Gastrocnemius medialis (tissue), 4 donors: ENCODE measurements at regions not wholly inside any gene's neighbourhood (a gene's known extent, or its start where the extent isn't known, plus 50 kb on each side); places are given as distances from the start of the nearest gene placed in this dataset.

ENCODE experiments used
- ATAC-seq, 2 donors: fragments of 150-250 bp; one replicate each; pipeline ENCODE4 v1.9.1; 2016
- DNase-seq, 2 donors: peaks; one replicate each; pipeline ENCODE4 v3.0.0-alpha.2; 2019
- H3K27ac ChIP-seq, 4 donors: fragments of 200-600 bp; sonication (generic); 1 replicate in 1 of 4; 2 replicates in 3 of 4; pipeline ENCODE4 v1.5.1; 2016 to 2018; ENCODE audit warnings: mild to moderate bottlenecking in 2 of 4, moderate library complexity in 1 of 4
- H3K27me3 ChIP-seq, 3 donors: fragments of 200-600 bp; sonication (generic) in 2 of 3; 1 replicate in 1 of 3; 2 replicates in 2 of 3; pipeline versions ENCODE4 v1.5.1 to v1.6.0; 2016 to 2019; ENCODE audit warnings: mild to moderate bottlenecking in 1 of 3, moderate library complexity in 1 of 3
- H3K36me3 ChIP-seq, 2 donors: fragments of 200-600 bp; sonication (generic) in 1 of 2; one replicate each; pipeline ENCODE4 v1.5.1; 2017 to 2018
- H3K4me1 ChIP-seq, 2 donors: fragments of 200-600 bp; sonication (generic) in 1 of 2; one replicate each; pipeline ENCODE4 v1.5.1; 2016 to 2017; ENCODE audit warnings: mild to moderate bottlenecking in 2 of 2
- H3K4me3 ChIP-seq, 4 donors: fragments of 200-600 bp; sonication (generic) in 3 of 4; 1 replicate in 1 of 4; 2 replicates in 3 of 4; pipeline ENCODE4 v1.5.1; 2016 to 2019; ENCODE audit warnings: mild to moderate bottlenecking in 2 of 4
- H3K9me3 ChIP-seq, 3 donors: fragments of 200-600 bp; sonication (generic) in 2 of 3; 1 replicate in 1 of 3; 2 replicates in 2 of 3; pipeline ENCODE4 v1.5.1; 2016 to 2019
- CTCF ChIP-seq, 5 experiments: fragments of 450-650 bp in 3 of 5; fragments of 200-600 bp in 2 of 5; sonication (generic) in 2 of 5; IDR thresholded peaks in 4 of 5; conservative IDR thresholded peaks in 1 of 5; 1 replicate in 4 of 5; 2 replicates in 1 of 5; pipeline ENCODE4 v1.5.1; 2016 to 2019; ENCODE audit warnings: antibody characterized with exemption in 5 of 5, mild to moderate bottlenecking in 3 of 5, moderate library complexity in 3 of 5
- POLR2A ChIP-seq, 2 donors: fragments of 450-650 bp; IDR thresholded peaks; one replicate each; pipeline ENCODE4 v1.6.1; 2017; ENCODE audit warnings: antibody characterized with exemption in 2 of 2, mild to moderate bottlenecking in 2 of 2, moderate library complexity in 2 of 2
- in situ Hi-C, 4 donors: fragments of 200-750 bp; cut with MboI; loops; one replicate each; pipeline versions ENCODE4 v1.15.0 to v1.8.0; 2017; ENCODE audit warnings: low sequenced_read_pairs in 4 of 4
- intact Hi-C: fragments of 100-400 bp; cut with DNase I; formaldehyde crosslinking; loops from one replicate; pipeline ENCODE4 v1.15.1; 2023; ENCODE audit warnings: low total_unique reads

DNA sequence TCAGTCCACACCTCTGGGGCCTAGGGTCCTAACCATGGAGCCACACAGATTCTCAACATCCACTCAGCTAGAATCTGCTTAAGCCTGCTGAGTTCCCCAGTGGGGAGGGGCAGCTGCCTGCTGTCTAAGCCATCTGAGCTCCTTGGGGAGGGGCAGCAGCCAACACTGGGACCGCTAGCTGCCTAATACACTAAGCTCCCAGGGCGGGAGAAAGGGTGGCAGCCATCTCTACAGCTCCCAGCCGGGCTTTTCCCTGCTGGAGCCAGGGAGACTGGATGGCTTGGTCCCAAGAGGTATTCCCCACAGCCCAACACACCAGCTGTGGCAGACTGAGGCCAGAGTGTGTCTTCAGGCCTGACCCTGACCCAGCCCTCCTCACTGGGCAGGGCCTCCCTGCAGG lies 217.3 kb upstream of the TMEM45B start:
- no peak for ATAC-seq
- no peak for TF ChIP-seq CTCF (IDR thresholded peaks at IDR 0.05 in 4 of 5, conservative IDR thresholded peaks at IDR 0.05 in 1 of 5)
- no peak for TF ChIP-seq POLR2A (IDR thresholded peaks at IDR 0.05)
- Histone ChIP-seq H3K27ac (no peak overlapping the region), H3K4me1 (no peaks in the 10 kb centered on the region), H3K9me3 (no peaks in the 10 kb centered on the region), H3K27me3 (no peaks in the 10 kb centered on the region), H3K4me3 (no peak overlapping the region), H3K36me3 (no peaks in the 10 kb centered on the region)
- in situ Hi-C loops (no loop called here), intact Hi-C loops (no loop called here)
- no peak for DNase-seq

GRCh38 chr11:129605815-129606214 lies 209.8 kb upstream of the TMEM45B start:
- no peak for ATAC-seq
- in situ Hi-C loops = no loop called here
- no peak for DNase-seq
- no peaks in the 10 kb centered on the region for H3K9me3 ChIP-seq
- H3K27me3 ChIP-seq = no peaks in the 10 kb centered on the region
- TF ChIP-seq CTCF (IDR thresholded peaks at IDR 0.05 in 4 of 5, conservative IDR thresholded peaks at IDR 0.05 in 1 of 5) (no peak), POLR2A (IDR thresholded peaks at IDR 0.05) (no peak)
- intact Hi-C loops = no loop called here
- no peak overlapping the region for H3K27ac ChIP-seq
- H3K4me3 ChIP-seq = no peak overlapping the region
- H3K4me1 ChIP-seq = no peaks in the 10 kb centered on the region
- no peaks in the 10 kb centered on the region for H3K36me3 ChIP-seq

DNA sequence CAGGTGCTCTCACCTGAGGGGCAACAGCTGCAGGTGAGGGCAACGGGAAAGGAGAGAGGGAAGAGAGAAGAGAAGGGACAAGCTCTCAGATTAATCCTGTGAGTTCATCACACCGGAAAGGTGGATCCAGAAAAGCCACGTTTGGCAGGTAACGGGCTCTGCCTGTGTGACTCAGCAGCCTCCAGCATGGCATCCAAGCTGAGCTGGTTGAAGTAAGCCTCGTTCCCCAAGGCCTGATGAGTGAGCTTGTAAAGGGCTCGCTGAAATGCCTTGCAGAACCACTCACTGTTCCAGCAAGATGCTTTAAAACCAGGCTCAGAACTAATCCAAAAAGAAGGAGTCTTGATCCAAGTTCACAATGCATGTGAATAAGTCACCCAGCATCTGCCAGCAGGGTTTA lies 206.9 kb upstream of the TMEM45B start:
- no peak for TF ChIP-seq CTCF (IDR thresholded peaks at IDR 0.05 in 4 of 5, conservative IDR thresholded peaks at IDR 0.05 in 1 of 5)
- no peak for TF ChIP-seq POLR2A (IDR thresholded peaks at IDR 0.05)
- Histone ChIP-seq H3K4me3 (no peak overlapping the region), H3K36me3 (no peaks in the 10 kb centered on the region), H3K4me1 (no peaks in the 10 kb centered on the region), H3K27me3 (no peaks in the 10 kb centered on the region), H3K9me3 (no peaks in the 10 kb centered on the region), H3K27ac (no peak overlapping the region)
- ATAC-seq (no peak), DNase-seq (no peak)
- intact Hi-C loops = no loop called here
- in situ Hi-C loops = no loop called here

- Histone ChIP-seq H3K36me3 (no peaks in the 10 kb centered on the region), H3K4me1 (no peaks in the 10 kb centered on the region), H3K27me3 (no peaks in the 10 kb centered on the region), H3K27ac (no peak overlapping the region), H3K4me3 (no peak overlapping the region), H3K9me3 (no peaks in the 10 kb centered on the region)
- ATAC-seq (no peak), DNase-seq (no peak)
- in situ Hi-C loops = no loop called here
- TF ChIP-seq CTCF (IDR thresholded peaks at IDR 0.05 in 4 of 5, conservative IDR thresholded peaks at IDR 0.05 in 1 of 5) = no peak
- no peak for TF ChIP-seq POLR2A (IDR thresholded peaks at IDR 0.05)
- intact Hi-C loops = no loop called here
Observed at GRCh38 chr11:129610125-129610524, 205.5 kb upstream of the TMEM45B start.

- H3K27me3 ChIP-seq = no peaks in the 10 kb centered on the region
- TF ChIP-seq POLR2A (IDR thresholded peaks at IDR 0.05) (no peak), CTCF (IDR thresholded peaks at IDR 0.05 in 4 of 5, conservative IDR thresholded peaks at IDR 0.05 in 1 of 5) (no peak)
- in situ Hi-C loops = no loop called here
Observed at GRCh38 chr11:129610545-129610944, 205.1 kb upstream of the TMEM45B start.

More at GRCh38 chr11:129610545-129610944, 205.1 kb upstream of the TMEM45B start:
- H3K36me3 ChIP-seq = no peaks in the 10 kb centered on the region
- no peaks in the 10 kb centered on the region for H3K9me3 ChIP-seq
- ATAC-seq (no peak), DNase-seq (no peak)
- no peak overlapping the region for H3K4me3 ChIP-seq
- no peak overlapping the region for H3K27ac ChIP-seq
- intact Hi-C loops = no loop called here
- H3K4me1 ChIP-seq = no peaks in the 10 kb centered on the region
